Iris pigment epithelial cell (primary cell): ENCODE measurements at regions not wholly inside any gene's neighbourhood (a gene's known extent, or its start where the extent isn't known, plus 50 kb on each side); places are given as distances from the start of the nearest gene placed in this dataset.
"Not testable (repeated sequence)": the region's sequence is repeated elsewhere in the genome, so short reads cannot be mapped to it uniquely, and the experiment has no call there.

ENCODE experiments used
- DNase-seq: peaks from one replicate; pipeline ENCODE4 v3.0.0-alpha.2; 2011; ENCODE audit warnings: low read depth

GRCh38 chr13:69274231-69274630, 833.4 kb upstream of the ATXN8OS start:
- DNase-seq, result no peak

GRCh38 chr13:69264362-69265334, 843.0 kb upstream of the ATXN8OS start:
- DNase-seq, result no peak

GRCh38 chr13:69243366-69243765, 864.3 kb upstream of the ATXN8OS start:
- DNase-seq, result no peak

GRCh38 chr13:69234171-69234570, 873.5 kb upstream of the ATXN8OS start:
- no peak for DNase-seq

GRCh38 chr13:69226427-69226826, 881.2 kb upstream of the ATXN8OS start:
- DNase-seq, result no peak

GRCh38 chr13:69221633-69222498, 885.8 kb upstream of the ATXN8OS start:
- not testable (repeated sequence) for DNase-seq

GRCh38 chr13:69213396-69213795, 894.2 kb upstream of the ATXN8OS start:
- DNase-seq, result no peak

GRCh38 chr13:69204620-69205019, 903.0 kb upstream of the ATXN8OS start:
- DNase-seq, result no peak

- DNase-seq, result no peak
Observed at GRCh38 chr13:69202996-69203395, 904.6 kb upstream of the ATXN8OS start.

GRCh38 chr13:69199664-69200063, 908.0 kb upstream of the ATXN8OS start:
- no peak for DNase-seq

- no peak for DNase-seq
Observed at GRCh38 chr13:69198706-69199105, 908.9 kb upstream of the ATXN8OS start.

- DNase-seq, result no peak
Observed at GRCh38 chr13:69194130-69194529, 913.5 kb upstream of the ATXN8OS start.

GRCh38 chr13:69180034-69180433, 927.6 kb upstream of the ATXN8OS start:
- no peak for DNase-seq

GRCh38 chr13:69178000-69178399, 929.6 kb upstream of the ATXN8OS start:
- no peak for DNase-seq

GRCh38 chr13:69168436-69168835, 939.2 kb upstream of the ATXN8OS start:
- no peak for DNase-seq

- no peak for DNase-seq
Observed at GRCh38 chr13:69155136-69155535, 952.5 kb upstream of the ATXN8OS start.

GRCh38 chr13:69142101-69142500, 965.5 kb upstream of the ATXN8OS start:
- no peak for DNase-seq

- DNase-seq, result peak; percentile 3
Observed at GRCh38 chr13:69124996-69125395, 982.6 kb upstream of the ATXN8OS start.

GRCh38 chr13:69109891-69110525, 997.6 kb upstream of the ATXN8OS start:
- no peak for DNase-seq

GRCh38 chr13:69108486-69108885, 999.1 kb upstream of the ATXN8OS start:
- no peak for DNase-seq

GRCh38 chr13:69107436-69107835, 1000.2 kb upstream of the ATXN8OS start:
- DNase-seq, result no peak

- DNase-seq, result no peak
Observed at GRCh38 chr13:69101841-69102240, 1005.8 kb upstream of the ATXN8OS start.
